ENCODE measurements at regions not wholly inside any gene's neighbourhood (a gene's known extent, or its start where the extent isn't known, plus 50 kb on each side); places are given as distances from the start of the nearest gene placed in this dataset.

GRCh38 chr10:130409331-130409730 is 273.1 kb downstream of the GLRX3 start:
- no peak for DNase-seq

- DNase-seq = no peak
Measured at GRCh38 chr10:130409931-130410330, 273.7 kb downstream of the GLRX3 start.

- DNase-seq = no peak
Measured at GRCh38 chr10:130411496-130412085, 275.4 kb downstream of the GLRX3 start.

- no peak for DNase-seq
Measured at GRCh38 chr10:130412317-130412716, 276.1 kb downstream of the GLRX3 start.

GRCh38 chr10:130416334-130417150 is 280.4 kb downstream of the GLRX3 start:
- DNase-seq = no peak

GRCh38 chr10:130418731-130419130 is 282.5 kb downstream of the GLRX3 start:
- DNase-seq = no peak

GRCh38 chr10:130421909-130422308 is 285.7 kb downstream of the GLRX3 start:
- no peak for DNase-seq

- no peak for DNase-seq
Measured at GRCh38 chr10:130422366-130423324, 286.5 kb downstream of the GLRX3 start.

GRCh38 chr10:130423455-130424305 is 287.5 kb downstream of the GLRX3 start:
- no peak for DNase-seq

- DNase-seq = no peak
Measured at GRCh38 chr10:130424418-130424817, 288.2 kb downstream of the GLRX3 start.

- DNase-seq = no peak
Measured at GRCh38 chr10:130425169-130425568, 289.0 kb downstream of the GLRX3 start.

GRCh38 chr10:130425881-130426435 is 289.8 kb downstream of the GLRX3 start:
- DNase-seq = no peak

- no peak for DNase-seq
Measured at GRCh38 chr10:130427216-130427722, 291.1 kb downstream of the GLRX3 start.

- no peak for DNase-seq
Measured at GRCh38 chr10:130428936-130429335, 292.7 kb downstream of the GLRX3 start.

- no peak for DNase-seq
Measured at GRCh38 chr10:130429809-130430208, 293.6 kb downstream of the GLRX3 start.

GRCh38 chr10:130430291-130430690 is 294.1 kb downstream of the GLRX3 start:
- no peak for DNase-seq

GRCh38 chr10:130430852-130431704 is 294.9 kb downstream of the GLRX3 start:
- DNase-seq = no peak

- no peak for DNase-seq
Measured at GRCh38 chr10:130432271-130432670, 296.1 kb downstream of the GLRX3 start.

GRCh38 chr10:130432850-130433249 is 296.7 kb downstream of the GLRX3 start:
- no peak for DNase-seq

- DNase-seq = no peak
Measured at GRCh38 chr10:130434446-130435385, 298.5 kb downstream of the GLRX3 start.
